ENCODE measurements at regions not wholly inside any gene's neighbourhood (a gene's known extent, or its start where the extent isn't known, plus 50 kb on each side); places are given as distances from the start of the nearest gene placed in this dataset.

DNA sequence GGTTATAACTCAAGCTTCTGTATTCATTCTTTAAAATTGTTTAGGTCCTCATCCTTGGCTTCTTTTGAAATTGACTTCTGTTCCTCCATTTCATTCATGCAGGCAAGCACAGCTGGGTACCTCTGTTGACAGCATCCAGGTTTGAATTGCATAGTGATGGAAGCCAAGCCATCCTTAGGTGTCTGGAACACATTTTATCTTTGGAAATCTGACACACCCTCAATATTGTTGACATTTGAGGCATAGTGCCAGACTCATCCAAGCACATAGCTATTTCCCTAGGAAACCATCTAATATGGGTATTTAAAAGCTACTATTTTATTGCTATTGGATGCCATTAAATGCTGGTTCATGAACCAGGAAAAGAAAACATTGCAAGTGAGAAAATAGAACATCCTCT, 142.1 kb upstream of the PTPRZ1 start:
- TF ChIP-seq, protein P1, sequence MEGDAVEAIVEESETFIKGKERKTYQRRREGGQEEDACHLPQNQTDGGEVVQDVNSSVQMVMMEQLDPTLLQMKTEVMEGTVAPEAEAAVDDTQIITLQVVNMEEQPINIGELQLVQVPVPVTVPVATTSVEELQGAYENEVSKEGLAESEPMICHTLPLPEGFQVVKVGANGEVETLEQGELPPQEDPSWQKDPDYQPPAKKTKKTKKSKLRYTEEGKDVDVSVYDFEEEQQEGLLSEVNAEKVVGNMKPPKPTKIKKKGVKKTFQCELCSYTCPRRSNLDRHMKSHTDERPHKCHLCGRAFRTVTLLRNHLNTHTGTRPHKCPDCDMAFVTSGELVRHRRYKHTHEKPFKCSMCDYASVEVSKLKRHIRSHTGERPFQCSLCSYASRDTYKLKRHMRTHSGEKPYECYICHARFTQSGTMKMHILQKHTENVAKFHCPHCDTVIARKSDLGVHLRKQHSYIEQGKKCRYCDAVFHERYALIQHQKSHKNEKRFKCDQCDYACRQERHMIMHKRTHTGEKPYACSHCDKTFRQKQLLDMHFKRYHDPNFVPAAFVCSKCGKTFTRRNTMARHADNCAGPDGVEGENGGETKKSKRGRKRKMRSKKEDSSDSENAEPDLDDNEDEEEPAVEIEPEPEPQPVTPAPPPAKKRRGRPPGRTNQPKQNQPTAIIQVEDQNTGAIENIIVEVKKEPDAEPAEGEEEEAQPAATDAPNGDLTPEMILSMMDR (IDR thresholded peaks at IDR 0.05; ENCODE audit: insufficient read depth, low read length): no peak
- TF ChIP-seq SPI1 (IDR thresholded peaks at IDR 0.05; ENCODE audit: borderline replicate concordance, low read depth): no peak
- TF ChIP-seq POLR2AphosphoS5 (IDR thresholded peaks at IDR 0.05; ENCODE audit: low read depth): no peak
- TF ChIP-seq, protein P2, sequence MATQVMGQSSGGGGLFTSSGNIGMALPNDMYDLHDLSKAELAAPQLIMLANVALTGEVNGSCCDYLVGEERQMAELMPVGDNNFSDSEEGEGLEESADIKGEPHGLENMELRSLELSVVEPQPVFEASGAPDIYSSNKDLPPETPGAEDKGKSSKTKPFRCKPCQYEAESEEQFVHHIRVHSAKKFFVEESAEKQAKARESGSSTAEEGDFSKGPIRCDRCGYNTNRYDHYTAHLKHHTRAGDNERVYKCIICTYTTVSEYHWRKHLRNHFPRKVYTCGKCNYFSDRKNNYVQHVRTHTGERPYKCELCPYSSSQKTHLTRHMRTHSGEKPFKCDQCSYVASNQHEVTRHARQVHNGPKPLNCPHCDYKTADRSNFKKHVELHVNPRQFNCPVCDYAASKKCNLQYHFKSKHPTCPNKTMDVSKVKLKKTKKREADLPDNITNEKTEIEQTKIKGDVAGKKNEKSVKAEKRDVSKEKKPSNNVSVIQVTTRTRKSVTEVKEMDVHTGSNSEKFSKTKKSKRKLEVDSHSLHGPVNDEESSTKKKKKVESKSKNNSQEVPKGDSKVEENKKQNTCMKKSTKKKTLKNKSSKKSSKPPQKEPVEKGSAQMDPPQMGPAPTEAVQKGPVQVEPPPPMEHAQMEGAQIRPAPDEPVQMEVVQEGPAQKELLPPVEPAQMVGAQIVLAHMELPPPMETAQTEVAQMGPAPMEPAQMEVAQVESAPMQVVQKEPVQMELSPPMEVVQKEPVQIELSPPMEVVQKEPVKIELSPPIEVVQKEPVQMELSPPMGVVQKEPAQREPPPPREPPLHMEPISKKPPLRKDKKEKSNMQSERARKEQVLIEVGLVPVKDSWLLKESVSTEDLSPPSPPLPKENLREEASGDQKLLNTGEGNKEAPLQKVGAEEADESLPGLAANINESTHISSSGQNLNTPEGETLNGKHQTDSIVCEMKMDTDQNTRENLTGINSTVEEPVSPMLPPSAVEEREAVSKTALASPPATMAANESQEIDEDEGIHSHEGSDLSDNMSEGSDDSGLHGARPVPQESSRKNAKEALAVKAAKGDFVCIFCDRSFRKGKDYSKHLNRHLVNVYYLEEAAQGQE (IDR thresholded peaks at IDR 0.05; ENCODE audit: insufficient replicate concordance, low read depth): no peak
